ENCODE measurements at regions not wholly inside any gene's neighbourhood (a gene's known extent, or its start where the extent isn't known, plus 50 kb on each side); places are given as distances from the start of the nearest gene placed in this dataset.

- no peaks in the 10 kb centered on the region for H4K20me1 ChIP-seq (ENCODE audit: insufficient read depth)
- no peaks in the 10 kb centered on the region for H3K27me3 ChIP-seq (ENCODE audit: insufficient read depth, low read length)
- H3K9me3 ChIP-seq (ENCODE audit: control insufficient read depth in 1 of 2, insufficient read depth in 1 of 2, low read depth in 1 of 2, low read length in 2 of 2): no peaks in the 10 kb centered on the region
- intact Hi-C loops (cut with micrococcal nuclease): no loop called here
- ChIA-PET POLR2A (no interaction called here), RAD21 (ENCODE audit: low non-redundant PET in 1 of 2, low total read pairs in 2 of 2, uncharacterized antibody in 2 of 2, unreplicated experiment in 2 of 2) (no interaction called here), CTCF (no interaction called here)
- no peak for ATAC-seq
- no peaks in the 10 kb centered on the region for H3K4me1 ChIP-seq (ENCODE audit: control insufficient read depth in 1 of 2, insufficient read depth in 2 of 2, low read length in 2 of 2)
- no peak for DNase-seq (ENCODE audit: low read depth, low spot score)
- no peak overlapping the region for H2AFZ ChIP-seq (ENCODE audit: low read depth, low read length, poor library complexity, severe bottlenecking)
- H3K9me2 ChIP-seq (ENCODE audit: insufficient read depth): no peaks in the 10 kb centered on the region
- no peaks in the 10 kb centered on the region for H3K36me3 ChIP-seq (ENCODE audit: control insufficient read depth in 1 of 2, insufficient read depth in 2 of 2, low read length in 2 of 2)
- no peak for TF ChIP-seq CBX3 (IDR thresholded peaks at IDR 0.05; ENCODE audit: low read depth)
- no peak for TF ChIP-seq FOSL1 (IDR thresholded peaks at IDR 0.05; ENCODE audit: low read depth)
- no peak for TF ChIP-seq CTCF (IDR thresholded peaks at IDR 0.05 in 2 of 3, conservative IDR thresholded peaks at IDR 0.05 in 1 of 3; ENCODE audit: borderline replicate concordance in 1 of 3, insufficient read depth in 1 of 3, low read depth in 2 of 3, low read length in 2 of 3)
- TF ChIP-seq SIN3A (IDR thresholded peaks at IDR 0.05; ENCODE audit: low read depth): no peak
- TF ChIP-seq ELF1 (IDR thresholded peaks at IDR 0.05; ENCODE audit: borderline replicate concordance, low read depth): no peak
- no peak for TF ChIP-seq ATF3 (IDR thresholded peaks at IDR 0.05)
- TF ChIP-seq ZBTB33 (IDR thresholded peaks at IDR 0.05; ENCODE audit: extremely low read depth, insufficient replicate concordance, low read length): no peak
- no peak for TF ChIP-seq EGR1 (IDR thresholded peaks at IDR 0.05; ENCODE audit: low read depth)
- TF ChIP-seq POLR2A (IDR thresholded peaks at IDR 0.05; ENCODE audit: borderline replicate concordance, extremely low read depth, insufficient read depth, insufficient read length): no peak
- no peak for TF ChIP-seq TCF7L2 (IDR thresholded peaks at IDR 0.05; ENCODE audit: borderline replicate concordance, extremely low read depth, insufficient read depth, insufficient read length)
- no peak for TF ChIP-seq REST (IDR thresholded peaks at IDR 0.05; ENCODE audit: low read depth)
- TF ChIP-seq JUND (IDR thresholded peaks at IDR 0.05): no peak
- no peaks in the 10 kb centered on the region for H3K79me2 ChIP-seq (ENCODE audit: insufficient read depth, low read length)
- BruUV-seq (replicated peaks): no TSS peak
- H3K9ac ChIP-seq (ENCODE audit: low read length): no peak overlapping the region
- no peak overlapping the region for H3K4me2 ChIP-seq (ENCODE audit: low read length)
- no peak overlapping the region for H3K27ac ChIP-seq (ENCODE audit: low read depth, low read length)
- no peak overlapping the region for H3K4me3 ChIP-seq (replicated peaks in 1 of 2; ENCODE audit: low read depth in 1 of 2, low read length in 2 of 2)
Measured at GRCh38 chr3:153232851-153233271, 70.8 kb downstream of the RAP2B start.

Data from HCT116 (cell line).